ENCODE measurements at regions not wholly inside any gene's neighbourhood (a gene's known extent, or its start where the extent isn't known, plus 50 kb on each side); places are given as distances from the start of the nearest gene placed in this dataset.
"Not testable (repeated sequence)": the region's sequence is repeated elsewhere in the genome, so short reads cannot be mapped to it uniquely, and the experiment has no call there.

DNA sequence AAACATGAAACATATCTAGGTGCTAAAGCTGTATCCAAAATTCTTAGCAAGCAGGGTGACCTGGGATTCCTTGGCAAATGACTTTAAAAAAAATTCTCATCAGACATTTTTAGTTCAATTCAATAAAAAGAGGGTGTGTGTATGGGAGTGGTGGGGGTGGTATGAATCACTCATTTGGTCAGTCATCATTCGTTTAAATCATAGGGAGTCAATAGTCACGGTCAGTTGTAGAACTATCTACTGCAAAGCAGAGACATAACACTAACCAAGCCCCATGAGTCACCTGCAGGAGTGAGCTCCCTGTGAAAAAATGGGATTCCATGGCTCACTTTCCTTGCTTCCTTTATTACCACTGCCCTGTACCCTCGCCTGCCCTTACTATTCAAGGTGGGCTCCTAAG lies 380.6 kb upstream of the TCF4 start:
- intact Hi-C loops (cut with DNase I) = no loop called here
- Histone ChIP-seq H3K4me1 (no peaks in the 10 kb centered on the region), H3K27ac (no peak overlapping the region), H3K4me3 (no peak overlapping the region), H3K36me3 (no peaks in the 10 kb centered on the region), H3K27me3 (no peaks in the 10 kb centered on the region), H3K9me3 (no peaks in the 10 kb centered on the region)
- DNase-seq = no peak
- 47 to 76% methylated on average over 3 of the region's 3 CpGs for WGBS, 2 donors
- TF ChIP-seq POLR2A (IDR thresholded peaks at IDR 0.05) = no peak

DNA sequence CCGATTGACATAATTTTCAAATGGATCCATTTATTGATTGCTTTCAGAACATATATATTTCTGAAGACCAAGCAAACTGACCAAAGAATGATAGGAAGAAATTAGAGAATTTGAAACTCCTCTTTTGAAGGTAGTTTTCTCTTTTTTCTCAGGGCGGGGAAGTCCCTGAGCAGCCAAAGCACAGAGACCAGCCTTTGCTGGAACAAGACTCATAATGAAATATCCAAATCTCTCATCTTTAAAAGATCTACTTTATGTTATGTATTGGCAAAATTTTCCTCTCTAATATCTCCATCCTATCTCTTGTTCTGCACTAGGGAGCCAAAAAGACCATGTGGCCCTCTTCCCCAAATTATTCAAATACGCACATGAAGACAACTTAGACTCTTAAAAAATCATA lies 379.0 kb upstream of the TCF4 start:
- H3K27me3 ChIP-seq = no peaks in the 10 kb centered on the region
- no peaks in the 10 kb centered on the region for H3K36me3 ChIP-seq
- H3K4me1 ChIP-seq = no peaks in the 10 kb centered on the region
- no peak for DNase-seq
- TF ChIP-seq, protein P1, sequence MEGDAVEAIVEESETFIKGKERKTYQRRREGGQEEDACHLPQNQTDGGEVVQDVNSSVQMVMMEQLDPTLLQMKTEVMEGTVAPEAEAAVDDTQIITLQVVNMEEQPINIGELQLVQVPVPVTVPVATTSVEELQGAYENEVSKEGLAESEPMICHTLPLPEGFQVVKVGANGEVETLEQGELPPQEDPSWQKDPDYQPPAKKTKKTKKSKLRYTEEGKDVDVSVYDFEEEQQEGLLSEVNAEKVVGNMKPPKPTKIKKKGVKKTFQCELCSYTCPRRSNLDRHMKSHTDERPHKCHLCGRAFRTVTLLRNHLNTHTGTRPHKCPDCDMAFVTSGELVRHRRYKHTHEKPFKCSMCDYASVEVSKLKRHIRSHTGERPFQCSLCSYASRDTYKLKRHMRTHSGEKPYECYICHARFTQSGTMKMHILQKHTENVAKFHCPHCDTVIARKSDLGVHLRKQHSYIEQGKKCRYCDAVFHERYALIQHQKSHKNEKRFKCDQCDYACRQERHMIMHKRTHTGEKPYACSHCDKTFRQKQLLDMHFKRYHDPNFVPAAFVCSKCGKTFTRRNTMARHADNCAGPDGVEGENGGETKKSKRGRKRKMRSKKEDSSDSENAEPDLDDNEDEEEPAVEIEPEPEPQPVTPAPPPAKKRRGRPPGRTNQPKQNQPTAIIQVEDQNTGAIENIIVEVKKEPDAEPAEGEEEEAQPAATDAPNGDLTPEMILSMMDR (IDR thresholded peaks at IDR 0.05) = no peak
- TF ChIP-seq POLR2A (IDR thresholded peaks at IDR 0.05) = no peak
- WGBS, 2 donors = 77 to 92% methylated on average over 3 of the region's 3 CpGs
- H3K9me3 ChIP-seq = no peaks in the 10 kb centered on the region
- H3K4me3 ChIP-seq = no peak overlapping the region
- intact Hi-C loops (cut with DNase I) = no loop called here
- H3K27ac ChIP-seq = no peak overlapping the region

DNA sequence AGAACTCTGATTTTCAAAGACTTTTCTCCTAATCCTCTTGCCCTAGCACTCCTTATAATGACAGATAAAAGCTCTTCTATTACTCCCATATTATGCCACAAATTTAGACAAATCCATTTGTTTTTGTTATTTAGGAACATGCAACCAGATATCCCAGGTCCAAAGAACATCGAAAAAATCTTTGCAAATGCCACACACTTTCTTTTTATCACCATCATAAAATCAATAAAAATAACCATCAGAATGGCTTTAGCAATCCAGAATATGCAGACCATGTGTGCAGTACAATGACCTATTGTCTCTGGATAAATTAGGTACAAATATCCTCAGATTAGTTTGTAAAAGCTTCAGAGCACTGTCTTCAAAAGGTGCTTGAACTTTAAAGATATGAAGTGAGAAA lies 376.2 kb upstream of the TCF4 start:
- H3K36me3 ChIP-seq = no peaks in the 10 kb centered on the region
- no peaks in the 10 kb centered on the region for H3K27me3 ChIP-seq
- no peak for DNase-seq
- no peak for TF ChIP-seq POLR2A (IDR thresholded peaks at IDR 0.05)
- TF ChIP-seq, protein P1 (IDR thresholded peaks at IDR 0.05) = no peak
- H3K9me3 ChIP-seq = no peaks in the 10 kb centered on the region
- H3K27ac ChIP-seq = no peak overlapping the region
- intact Hi-C loops (cut with DNase I) = no loop called here
- no peaks in the 10 kb centered on the region for H3K4me1 ChIP-seq
- H3K4me3 ChIP-seq = no peak overlapping the region
- WGBS, 2 donors = 76 to 93% methylated on average over 1 of the region's 1 CpG

DNA sequence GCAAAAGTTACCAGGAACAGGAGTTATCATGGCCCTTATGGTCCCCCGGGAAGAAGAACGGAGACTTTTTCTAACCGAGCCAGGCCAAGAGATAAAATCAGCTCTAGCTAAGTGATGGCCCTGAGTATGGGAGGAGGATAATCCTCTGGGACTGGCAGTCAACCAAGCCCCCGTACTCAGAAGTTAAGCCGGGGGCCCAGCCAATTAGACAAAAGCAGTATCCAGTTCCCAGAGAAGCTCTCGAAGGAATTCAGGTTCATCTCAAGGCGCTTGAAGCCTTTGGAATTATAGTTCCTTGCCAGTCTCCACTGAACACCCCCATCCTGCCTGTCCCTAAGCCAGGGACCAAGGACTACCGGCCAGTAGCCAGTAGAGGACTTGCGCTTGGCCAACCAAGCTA lies 365.3 kb upstream of the TCF4 start:
- WGBS, 2 donors = 82% methylated on average over 7 of the region's 9 CpGs
- TF ChIP-seq, protein P1 (IDR thresholded peaks at IDR 0.05) = no peak
- no peak for TF ChIP-seq POLR2A (IDR thresholded peaks at IDR 0.05)

DNA sequence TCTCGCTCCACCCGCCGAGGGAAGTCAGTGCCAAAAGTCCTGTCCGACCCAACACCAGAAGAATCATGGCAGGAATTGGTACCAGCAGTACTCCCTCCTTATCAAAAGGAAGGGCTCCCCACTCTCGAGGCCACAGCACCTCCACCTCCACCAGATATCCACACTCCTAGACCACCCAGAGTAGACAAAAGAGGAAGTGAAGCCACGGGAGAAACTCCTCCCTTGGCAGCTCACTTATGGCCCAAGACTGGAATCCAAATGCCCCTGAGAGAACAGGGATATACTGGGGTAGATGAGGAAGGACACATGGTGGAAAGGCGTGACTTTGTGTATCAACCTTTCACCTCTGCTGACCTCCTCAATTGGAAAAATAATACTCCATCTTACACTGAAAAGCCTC lies 363.7 kb upstream of the TCF4 start:
- not testable (repeated sequence) for H3K4me1 ChIP-seq
- 74 to 81% methylated on average over 7 of the region's 7 CpGs for WGBS, 2 donors

More for the DNA sequence above, 365.3 kb upstream of the TCF4 start:
- no peaks in the 10 kb centered on the region for H3K4me1 ChIP-seq
- no peak overlapping the region for H3K27ac ChIP-seq
- intact Hi-C loops (cut with DNase I) = no loop called here
- no peak overlapping the region for H3K4me3 ChIP-seq
- H3K9me3 ChIP-seq = no peaks in the 10 kb centered on the region
- H3K27me3 ChIP-seq = no peaks in the 10 kb centered on the region
- H3K36me3 ChIP-seq = no peaks in the 10 kb centered on the region
- no peak for DNase-seq

DNA sequence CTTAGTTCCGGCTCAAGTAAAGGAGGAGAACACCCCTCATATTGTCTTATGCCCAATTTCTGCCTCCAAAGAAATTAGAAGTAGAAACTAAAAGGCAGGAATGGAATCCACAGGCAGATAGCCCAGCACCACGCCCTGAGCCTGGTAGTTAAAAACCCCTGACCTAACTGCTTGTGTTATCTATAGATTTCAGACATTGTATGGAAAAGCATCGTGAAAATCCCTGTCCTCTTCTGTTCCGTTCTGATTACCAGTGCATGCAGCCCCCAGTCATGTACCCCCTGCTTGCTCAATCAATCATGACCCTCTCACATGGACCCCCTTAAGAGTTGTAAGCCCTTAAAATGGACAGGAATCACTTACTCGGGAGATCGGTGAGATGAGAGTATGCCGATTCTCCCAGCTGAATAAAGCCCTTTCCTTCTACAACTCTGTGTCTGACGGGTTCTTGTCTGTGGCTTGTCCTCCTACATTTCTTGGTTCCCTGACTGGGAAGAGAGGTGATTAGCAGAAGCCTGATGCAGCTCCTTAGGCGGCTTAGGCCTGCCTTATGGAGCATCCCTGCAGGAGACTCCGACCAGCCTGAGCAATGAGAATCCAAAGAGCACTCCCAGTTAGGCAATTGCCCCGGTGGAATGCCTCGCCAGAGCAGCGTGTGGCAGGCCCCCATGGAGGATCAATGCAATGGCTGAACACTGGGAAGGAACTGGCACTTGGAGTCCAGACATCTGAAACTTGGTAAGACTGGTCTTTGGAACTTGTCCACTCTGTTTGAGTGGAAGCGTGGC lies 362.6 kb upstream of the TCF4 start:
- no peak overlapping the region for H3K27ac ChIP-seq
- intact Hi-C loops (cut with DNase I) = no loop called here
- no peak for DNase-seq
- H3K27me3 ChIP-seq = no peaks in the 10 kb centered on the region
- no peaks in the 10 kb centered on the region for H3K36me3 ChIP-seq
- 89 to 91% methylated on average over 14 of the region's 14 CpGs for WGBS, 2 donors
- no peaks in the 10 kb centered on the region for H3K9me3 ChIP-seq
- H3K4me1 ChIP-seq = no peaks in the 10 kb centered on the region
- no peak overlapping the region for H3K4me3 ChIP-seq
- TF ChIP-seq, protein P1 (IDR thresholded peaks at IDR 0.05) = no peak
- TF ChIP-seq POLR2A (IDR thresholded peaks at IDR 0.05) = no peak

More for the DNA sequence above, 363.7 kb upstream of the TCF4 start:
- intact Hi-C loops (cut with DNase I); DNase-seq; H3K27ac ChIP-seq; H3K9me3 ChIP-seq; H3K4me3 ChIP-seq; H3K36me3 ChIP-seq; H3K27me3 ChIP-seq: not testable (repeated sequence)
